Activated naive CD4-positive, alpha-beta T cell treated with anti-CD3 and anti-CD28 coated beads for 36 hours (primary cell): ENCODE measurements at regions not wholly inside any gene's neighbourhood (a gene's known extent, or its start where the extent isn't known, plus 50 kb on each side); places are given as distances from the start of the nearest gene placed in this dataset.

ENCODE experiments used
- CTCF ChIA-PET: fragments of 350-600 bp; sonication (Branson Sonifier 250); formaldehyde crosslinking; loops from one replicate; lab custom pipeline; 2021; ENCODE audit warnings: antibody characterized with exemption; lab: Charles Lee
- DNase-seq: peaks from one replicate; pipeline ENCODE4 v3.0.0-alpha.2; 2020
- H3K27ac Mint-ChIP-seq: one replicate; pipeline ENCODE4 v1.8.0; 2021; ENCODE audit warnings: mild to moderate bottlenecking, mixed read lengths
- H3K27me3 Mint-ChIP-seq: one replicate; pipeline ENCODE4 v1.8.0; 2021; ENCODE audit warnings: low read depth, mixed read lengths
- H3K36me3 Mint-ChIP-seq: one replicate; pipeline ENCODE4 v1.8.0; 2021; ENCODE audit warnings: low read depth, mixed read lengths
- H3K4me1 Mint-ChIP-seq: one replicate; pipeline ENCODE4 v1.8.0; 2021; ENCODE audit warnings: low read depth, mixed read lengths
- H3K4me3 Mint-ChIP-seq: one replicate; pipeline ENCODE4 v1.8.0; 2021; ENCODE audit warnings: mild to moderate bottlenecking, moderate library complexity, mixed read lengths
- H3K9me3 Mint-ChIP-seq: one replicate; pipeline ENCODE4 v1.8.0; 2021; ENCODE audit warnings: mixed read lengths
- intact Hi-C: fragments of 100-400 bp; cut with micrococcal nuclease; formaldehyde crosslinking; loops from one replicate; pipeline ENCODE4 v1.15.1; 2023

- Mint-ChIP-seq H3K27me3 (no peaks in the 10 kb centered on the region), H3K36me3 (no peaks in the 10 kb centered on the region), H3K4me1 (no peaks in the 10 kb centered on the region), H3K9me3 (no peaks in the 10 kb centered on the region), H3K27ac (no peak overlapping the region), H3K4me3 (no peak overlapping the region)
- intact Hi-C loops = no loop called here
- CTCF ChIA-PET = no interaction called here
- DNase-seq = no peak
Observed at GRCh38 chr7:28355635-28356319, 56.5 kb upstream of the CREB5 start.

GRCh38 chr7:28356619-28357018, 55.7 kb upstream of the CREB5 start:
- intact Hi-C loops = no loop called here
- no peak overlapping the region for H3K27ac Mint-ChIP-seq
- H3K4me3 Mint-ChIP-seq = no peak overlapping the region
- H3K4me1 Mint-ChIP-seq = peaks cover under 1% of the 10 kb centered on the region
- no peak for DNase-seq
- CTCF ChIA-PET = no interaction called here
- no peaks in the 10 kb centered on the region for H3K27me3 Mint-ChIP-seq
- no peaks in the 10 kb centered on the region for H3K9me3 Mint-ChIP-seq
- H3K36me3 Mint-ChIP-seq = no peaks in the 10 kb centered on the region

- CTCF ChIA-PET = interaction anchor here (0.7 kb wide), 1 partner anchor 62 kb away, joined by 3 read pairs; no protein-coding TSS in a partner anchor
Observed at GRCh38 chr7:28358423-28358868, 53.9 kb upstream of the CREB5 start.

GRCh38 chr7:28360739-28361138, 51.6 kb upstream of the CREB5 start:
- H3K9me3 Mint-ChIP-seq = peaks cover 8% of the 10 kb centered on the region
- H3K4me1 Mint-ChIP-seq = peaks cover 3% of the 10 kb centered on the region
- no peak for DNase-seq
- no peaks in the 10 kb centered on the region for H3K36me3 Mint-ChIP-seq
- CTCF ChIA-PET = interaction anchor here (1.5 to 1.8 kb wide), 2 partner anchors 64 to 493 kb away, joined by 4 to 11 read pairs; no protein-coding TSS in a partner anchor
- no peak overlapping the region for H3K4me3 Mint-ChIP-seq
- peaks cover 3% of the 10 kb centered on the region for H3K27me3 Mint-ChIP-seq
- no peak overlapping the region for H3K27ac Mint-ChIP-seq
- intact Hi-C loops = no loop called here

More at GRCh38 chr7:28358423-28358868, 53.9 kb upstream of the CREB5 start:
- no peaks in the 10 kb centered on the region for H3K9me3 Mint-ChIP-seq
- no peak overlapping the region for H3K27ac Mint-ChIP-seq
- intact Hi-C loops = no loop called here
- H3K4me3 Mint-ChIP-seq = no peak overlapping the region
- peaks cover 3% of the 10 kb centered on the region for H3K4me1 Mint-ChIP-seq
- DNase-seq = no peak
- no peaks in the 10 kb centered on the region for H3K36me3 Mint-ChIP-seq
- no peaks in the 10 kb centered on the region for H3K27me3 Mint-ChIP-seq

- Mint-ChIP-seq H3K36me3 (no peaks in the 10 kb centered on the region), H3K27ac (no peak overlapping the region), H3K4me3 (no peak overlapping the region), H3K27me3 (peaks cover 3% of the 10 kb centered on the region), H3K4me1 (peaks cover 3% of the 10 kb centered on the region), H3K9me3 (peaks cover 8% of the 10 kb centered on the region)
- DNase-seq = no peak
- CTCF ChIA-PET = interaction anchor here (1.1 to 2.2 kb wide), 6 partner anchors 15 to 492 kb away, joined by 3 to 11 read pairs (median 6); no protein-coding TSS in a partner anchor
- intact Hi-C loops = no loop called here
Observed at GRCh38 chr7:28361551-28361950, 50.8 kb upstream of the CREB5 start.

- no peak overlapping the region for H3K4me3 Mint-ChIP-seq
- intact Hi-C loops = no loop called here
Observed at GRCh38 chr7:28362182-28362581, 50.1 kb upstream of the CREB5 start.

More at GRCh38 chr7:28362182-28362581, 50.1 kb upstream of the CREB5 start:
- no peak for DNase-seq
- Mint-ChIP-seq H3K9me3 (peaks cover 8% of the 10 kb centered on the region), H3K27ac (no peak overlapping the region), H3K36me3 (no peaks in the 10 kb centered on the region), H3K4me1 (peaks cover 3% of the 10 kb centered on the region), H3K27me3 (peaks cover 5% of the 10 kb centered on the region)
- CTCF ChIA-PET = interaction anchor here (0.5 to 2.2 kb wide), 9 partner anchors 14 to 302 kb away, joined by 3 to 11 read pairs (median 5); no protein-coding TSS in a partner anchor
